Smooth muscle cell (in vitro differentiated cells): ENCODE measurements at regions not wholly inside any gene's neighbourhood (a gene's known extent, or its start where the extent isn't known, plus 50 kb on each side); places are given as distances from the start of the nearest gene placed in this dataset.

Experiments
- DNase-seq: peaks from one replicate; lab custom pipeline; 2025; ENCODE audit not compliant: unreplicated experiment; lab: John Stamatoyannopoulos, UW
- H2AFZ ChIP-seq: fragments of 200-600 bp; sonication (generic); 2 replicates; pipeline ENCODE4 v1.6.0; 2016; ENCODE audit warnings: antibody characterized with exemption, low read depth, mild to moderate bottlenecking
- H3F3A ChIP-seq: fragments of 200-600 bp; sonication (generic); 2 replicates; pipeline ENCODE4 v1.6.0; 2017; ENCODE audit warnings: antibody characterized with exemption, low read depth
- H3K27ac ChIP-seq: fragments of 200-600 bp; sonication (generic); 2 replicates; pipeline ENCODE4 v1.5.1; 2016; ENCODE audit warnings: low read depth, mild to moderate bottlenecking
- H3K27me3 ChIP-seq: fragments of 200-600 bp; sonication (generic); 2 replicates; pipeline ENCODE4 v1.6.1; 2016; ENCODE audit warnings: low read depth, mild to moderate bottlenecking
- H3K36me3 ChIP-seq: fragments of 200-600 bp; sonication (generic); 2 replicates; pipeline ENCODE4 v1.5.1; 2016; ENCODE audit warnings: low read depth
- H3K4me1 ChIP-seq: fragments of 200-600 bp; sonication (generic); 2 replicates; pipeline ENCODE4 v1.5.1; 2016; ENCODE audit warnings: low read depth
- H3K4me2 ChIP-seq: fragments of 200-600 bp; sonication (generic); 2 replicates; pipeline ENCODE4 v1.6.0; 2016; ENCODE audit warnings: mild to moderate bottlenecking
- H3K4me3 ChIP-seq: fragments of 200-600 bp; sonication (generic); 2 replicates; pipeline ENCODE4 v1.5.1; 2016; ENCODE audit warnings: mild to moderate bottlenecking
- H3K79me2 ChIP-seq: fragments of 200-600 bp; sonication (generic); 2 replicates; pipeline ENCODE4 v1.6.0; 2016; ENCODE audit warnings: low read depth, mild to moderate bottlenecking
- H3K9ac ChIP-seq: fragments of 200-600 bp; sonication (generic); 2 replicates; pipeline ENCODE4 v1.6.0; 2016; ENCODE audit warnings: low read depth
- H3K9me3 ChIP-seq: fragments of 200-600 bp; sonication (generic); replicated peaks from 2 replicates; pipeline ENCODE4 v1.5.1; 2016; ENCODE audit warnings: low read depth
- H4K20me1 ChIP-seq: fragments of 200-600 bp; sonication (generic); 2 replicates; pipeline ENCODE4 v1.6.0; 2016; ENCODE audit warnings: low read depth
- WGBS: methylation state at CpG from one replicate; pipeline ENCODE4 v1.1.7; 2016; ENCODE audit warnings: low lambda C conversion rate; 5-methylcytosine and 5-hydroxymethylcytosine counted together
- TF ChIP-seq, protein P1 (sequence below): fragments of 200-600 bp; sonication (generic); IDR thresholded peaks from 2 replicates; pipeline ENCODE4 v1.5.1; 2017; ENCODE audit warnings: borderline replicate concordance, mild to moderate bottlenecking, antibody characterized with exemption; ENCODE audit not compliant: insufficient read depth, poor library complexity, severe bottlenecking

DNA sequence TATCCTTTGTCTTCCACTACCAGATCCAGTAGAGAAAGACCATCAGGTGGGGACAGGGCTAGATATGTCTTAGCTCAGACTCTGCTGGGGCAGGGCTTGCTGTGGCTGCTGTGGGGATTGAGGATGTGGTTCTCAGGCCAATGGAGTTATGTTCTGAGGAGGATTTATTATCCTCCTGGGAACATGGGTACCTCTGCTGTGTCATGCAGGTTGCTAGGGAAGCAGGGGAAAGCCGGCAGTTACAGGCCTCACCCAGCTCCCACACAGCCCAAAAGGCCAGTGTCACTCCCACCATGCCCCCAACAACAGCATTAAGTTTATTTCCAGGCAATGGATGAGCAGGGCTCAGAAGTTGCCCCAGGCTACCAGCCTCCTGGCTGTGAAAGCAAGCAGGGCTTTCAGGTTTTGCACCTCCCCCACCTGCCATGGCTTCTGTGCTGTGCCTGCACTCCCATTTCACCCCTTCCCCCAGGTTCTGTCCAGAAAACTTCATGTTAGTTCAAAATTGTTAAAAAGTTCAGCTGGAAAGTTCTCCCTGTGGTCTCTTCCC is 879.9 kb downstream of the ARAP2 start:
- no peak overlapping the region for H3K9ac ChIP-seq
- H2AFZ ChIP-seq = no peak overlapping the region
- H3K4me2 ChIP-seq = no peak overlapping the region
- no peaks in the 10 kb centered on the region for H3F3A ChIP-seq
- H3K4me1 ChIP-seq = peaks cover 4% of the 10 kb centered on the region
- H3K27ac ChIP-seq = no peak overlapping the region
- H3K79me2 ChIP-seq = no peaks in the 10 kb centered on the region
- no peak overlapping the region for H3K4me3 ChIP-seq
- TF ChIP-seq, protein P1, sequence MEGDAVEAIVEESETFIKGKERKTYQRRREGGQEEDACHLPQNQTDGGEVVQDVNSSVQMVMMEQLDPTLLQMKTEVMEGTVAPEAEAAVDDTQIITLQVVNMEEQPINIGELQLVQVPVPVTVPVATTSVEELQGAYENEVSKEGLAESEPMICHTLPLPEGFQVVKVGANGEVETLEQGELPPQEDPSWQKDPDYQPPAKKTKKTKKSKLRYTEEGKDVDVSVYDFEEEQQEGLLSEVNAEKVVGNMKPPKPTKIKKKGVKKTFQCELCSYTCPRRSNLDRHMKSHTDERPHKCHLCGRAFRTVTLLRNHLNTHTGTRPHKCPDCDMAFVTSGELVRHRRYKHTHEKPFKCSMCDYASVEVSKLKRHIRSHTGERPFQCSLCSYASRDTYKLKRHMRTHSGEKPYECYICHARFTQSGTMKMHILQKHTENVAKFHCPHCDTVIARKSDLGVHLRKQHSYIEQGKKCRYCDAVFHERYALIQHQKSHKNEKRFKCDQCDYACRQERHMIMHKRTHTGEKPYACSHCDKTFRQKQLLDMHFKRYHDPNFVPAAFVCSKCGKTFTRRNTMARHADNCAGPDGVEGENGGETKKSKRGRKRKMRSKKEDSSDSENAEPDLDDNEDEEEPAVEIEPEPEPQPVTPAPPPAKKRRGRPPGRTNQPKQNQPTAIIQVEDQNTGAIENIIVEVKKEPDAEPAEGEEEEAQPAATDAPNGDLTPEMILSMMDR = no peak
- H3K27me3 ChIP-seq = no peaks in the 10 kb centered on the region
- no peaks in the 10 kb centered on the region for H3K9me3 ChIP-seq
- no peak for DNase-seq
- H4K20me1 ChIP-seq = no peaks in the 10 kb centered on the region
- no peaks in the 10 kb centered on the region for H3K36me3 ChIP-seq
- WGBS = 100% methylated on average over 1 of the region's 1 CpG

DNA sequence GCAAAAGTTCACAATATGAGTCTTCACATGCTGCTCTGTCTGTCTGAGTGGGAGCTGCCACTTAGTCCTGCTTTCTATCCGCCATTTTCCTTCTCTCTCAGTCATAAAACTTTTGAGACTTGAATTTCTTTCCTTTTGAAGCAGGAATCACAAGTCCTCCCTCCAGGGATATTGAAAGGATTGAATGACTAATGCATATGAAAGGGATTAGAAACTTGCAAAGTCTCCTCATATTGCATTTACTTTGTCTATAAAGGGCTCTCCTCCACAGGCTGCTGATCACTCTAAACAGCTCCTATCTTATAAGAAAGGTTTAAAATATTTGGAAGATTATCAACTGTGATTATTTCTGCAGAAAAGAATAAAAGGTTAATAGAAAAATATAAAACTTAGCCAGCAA is 879.1 kb downstream of the ARAP2 start:
- Histone ChIP-seq H3K9me3 (no peaks in the 10 kb centered on the region), H3K4me3 (no peak overlapping the region), H3K27me3 (no peaks in the 10 kb centered on the region), H3K4me1 (peaks cover 4% of the 10 kb centered on the region), H3K4me2 (no peak overlapping the region), H3K36me3 (no peaks in the 10 kb centered on the region), H2AFZ (no peak overlapping the region), H3F3A (no peaks in the 10 kb centered on the region), H3K79me2 (no peaks in the 10 kb centered on the region), H3K27ac (no peak overlapping the region), H4K20me1 (no peaks in the 10 kb centered on the region), H3K9ac (no peak overlapping the region)
- DNase-seq = no peak
- TF ChIP-seq, protein P1 = no peak
- WGBS = 94% methylated on average over 1 of the region's 1 CpG

DNA sequence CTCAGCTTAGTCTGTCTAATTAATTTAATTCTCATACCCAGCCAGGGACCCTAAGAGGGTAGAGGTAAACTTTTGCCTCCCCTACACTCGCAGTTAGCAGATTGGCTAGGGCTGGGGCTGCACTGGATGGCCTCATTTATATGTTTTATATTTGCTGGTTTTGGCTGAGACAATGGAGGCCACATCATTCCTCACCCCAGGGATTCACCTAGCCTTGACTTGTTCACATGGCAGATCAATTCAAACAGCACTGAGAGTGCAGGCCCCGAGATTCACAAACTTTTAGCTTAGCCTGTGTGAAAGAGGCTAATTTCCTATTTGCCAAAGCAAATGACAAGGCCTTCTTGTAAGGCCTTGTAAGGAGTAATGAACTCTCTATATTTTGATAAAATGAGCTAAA is 844.4 kb downstream of the ARAP2 start:
- no peak overlapping the region for H3K4me2 ChIP-seq
- no peaks in the 10 kb centered on the region for H3K4me1 ChIP-seq
- H3K4me3 ChIP-seq = no peak overlapping the region
- H3K79me2 ChIP-seq = no peaks in the 10 kb centered on the region
- H3K27me3 ChIP-seq = no peaks in the 10 kb centered on the region
- H3K27ac ChIP-seq = no peak overlapping the region
- no peaks in the 10 kb centered on the region for H4K20me1 ChIP-seq
- no peaks in the 10 kb centered on the region for H3F3A ChIP-seq
- no peak for DNase-seq
- no peaks in the 10 kb centered on the region for H3K9me3 ChIP-seq
- TF ChIP-seq, protein P1 = no peak
- no peaks in the 10 kb centered on the region for H3K36me3 ChIP-seq
- no peak overlapping the region for H2AFZ ChIP-seq
- no peak overlapping the region for H3K9ac ChIP-seq
- WGBS = 96% methylated on average over 2 of the region's 2 CpGs

DNA sequence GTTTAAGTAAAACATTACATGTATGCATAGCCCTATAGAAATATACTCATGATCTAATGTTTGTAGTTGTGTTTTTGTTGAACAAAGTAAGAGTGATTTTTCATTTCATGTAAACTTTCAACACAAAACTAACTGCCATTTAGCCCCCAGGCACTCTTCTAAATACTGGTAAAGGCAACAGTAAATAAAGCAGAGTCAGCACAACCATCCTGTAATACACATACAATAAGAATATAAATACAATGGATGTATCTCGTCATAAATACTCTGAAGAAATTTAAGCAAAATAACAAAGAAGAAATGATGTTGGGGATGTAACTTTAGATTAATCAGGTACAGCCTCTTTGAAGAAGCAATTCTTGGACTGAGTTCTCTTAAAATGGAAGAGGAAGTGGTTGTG is 821.2 kb downstream of the ARAP2 start:
- Histone ChIP-seq H3K27ac (no peak overlapping the region), H3F3A (no peaks in the 10 kb centered on the region), H3K36me3 (no peaks in the 10 kb centered on the region), H4K20me1 (no peaks in the 10 kb centered on the region), H2AFZ (no peak overlapping the region), H3K9ac (no peak overlapping the region), H3K9me3 (no peaks in the 10 kb centered on the region), H3K4me3 (no peak overlapping the region), H3K4me1 (no peaks in the 10 kb centered on the region), H3K4me2 (no peak overlapping the region), H3K79me2 (no peaks in the 10 kb centered on the region), H3K27me3 (no peaks in the 10 kb centered on the region)
- WGBS = 80% methylated on average over 1 of the region's 1 CpG
- TF ChIP-seq, protein P1 = no peak
- no peak for DNase-seq
